GM21360 (cell line): ENCODE measurements at regions not wholly inside any gene's neighbourhood (a gene's known extent, or its start where the extent isn't known, plus 50 kb on each side); places are given as distances from the start of the nearest gene placed in this dataset.
"Not testable (repeated sequence)": the region's sequence is repeated elsewhere in the genome, so short reads cannot be mapped to it uniquely, and the experiment has no call there.

ENCODE experiments used
- ATAC-seq: cut with Tn5 transposase; IDR thresholded peaks from one replicate; pipeline ENCODE4 v1.9.1; 2021; ENCODE audit warnings: mild to moderate bottlenecking, moderate library complexity; ENCODE audit not compliant: unreplicated experiment

GRCh38 chr18:47729356-47729755, 201.1 kb downstream of the SMAD2 start:
- no peak for ATAC-seq

DNA sequence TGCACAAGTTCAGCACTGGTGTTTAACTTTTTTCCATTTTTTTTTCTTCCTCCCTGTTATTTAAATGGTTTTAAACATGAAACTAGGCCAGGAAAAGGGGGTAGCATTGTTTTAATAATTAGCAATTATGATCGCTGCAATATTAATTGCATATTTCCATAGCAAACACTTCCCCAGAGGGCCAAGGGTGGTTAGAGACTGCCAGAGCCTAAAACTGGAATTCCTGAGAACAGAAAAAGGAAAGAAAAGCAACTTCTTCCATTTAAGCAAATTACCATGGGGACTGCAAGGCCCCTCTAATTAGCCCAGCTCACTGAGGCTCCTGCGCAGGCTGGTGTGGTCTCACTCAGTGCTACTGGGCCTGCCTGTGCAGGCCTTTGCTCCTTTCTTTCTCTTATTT, 201.5 kb downstream of the SMAD2 start:
- ATAC-seq = no peak

DNA sequence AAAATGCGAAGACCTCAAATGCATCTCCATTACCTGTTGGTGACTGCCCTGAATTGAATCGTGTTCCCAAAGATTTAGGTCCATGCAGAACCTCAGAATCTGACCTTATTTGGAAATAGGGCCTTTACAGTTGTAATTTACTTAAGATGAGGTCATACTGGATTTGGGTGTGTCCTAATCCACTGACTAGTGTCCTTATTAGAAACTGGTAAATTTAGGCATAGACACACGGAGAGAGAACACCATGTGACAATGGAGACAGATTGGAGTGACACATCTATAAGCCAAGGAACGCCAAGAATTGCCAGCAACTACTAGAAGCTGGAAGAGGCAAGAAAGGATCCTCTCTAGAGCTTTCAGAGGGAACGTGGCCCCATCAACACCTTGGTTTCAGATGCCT, 203.1 kb downstream of the SMAD2 start:
- no peak for ATAC-seq

DNA sequence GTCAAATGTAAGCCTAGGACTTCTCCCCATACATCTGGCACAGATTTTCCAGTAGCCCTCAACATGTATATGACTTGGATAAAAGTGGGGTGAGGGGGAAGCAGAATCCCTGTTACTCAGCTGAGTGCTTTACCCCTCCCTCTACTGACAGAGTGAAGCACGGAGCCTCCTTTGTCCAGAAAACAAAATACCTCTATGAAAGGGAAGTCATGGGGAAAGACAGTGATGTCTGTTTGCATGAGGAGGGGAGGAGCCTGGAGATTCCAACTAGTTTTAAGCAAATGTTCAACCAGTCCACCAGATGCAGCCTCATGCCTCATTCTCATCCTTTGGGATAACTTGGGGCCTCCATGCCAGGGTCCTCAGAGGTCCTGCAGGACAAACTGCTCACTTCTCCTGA, 203.9 kb downstream of the SMAD2 start:
- ATAC-seq = no peak

- no peak for ATAC-seq
Observed at GRCh38 chr18:47725656-47726055, 204.8 kb downstream of the SMAD2 start.

DNA sequence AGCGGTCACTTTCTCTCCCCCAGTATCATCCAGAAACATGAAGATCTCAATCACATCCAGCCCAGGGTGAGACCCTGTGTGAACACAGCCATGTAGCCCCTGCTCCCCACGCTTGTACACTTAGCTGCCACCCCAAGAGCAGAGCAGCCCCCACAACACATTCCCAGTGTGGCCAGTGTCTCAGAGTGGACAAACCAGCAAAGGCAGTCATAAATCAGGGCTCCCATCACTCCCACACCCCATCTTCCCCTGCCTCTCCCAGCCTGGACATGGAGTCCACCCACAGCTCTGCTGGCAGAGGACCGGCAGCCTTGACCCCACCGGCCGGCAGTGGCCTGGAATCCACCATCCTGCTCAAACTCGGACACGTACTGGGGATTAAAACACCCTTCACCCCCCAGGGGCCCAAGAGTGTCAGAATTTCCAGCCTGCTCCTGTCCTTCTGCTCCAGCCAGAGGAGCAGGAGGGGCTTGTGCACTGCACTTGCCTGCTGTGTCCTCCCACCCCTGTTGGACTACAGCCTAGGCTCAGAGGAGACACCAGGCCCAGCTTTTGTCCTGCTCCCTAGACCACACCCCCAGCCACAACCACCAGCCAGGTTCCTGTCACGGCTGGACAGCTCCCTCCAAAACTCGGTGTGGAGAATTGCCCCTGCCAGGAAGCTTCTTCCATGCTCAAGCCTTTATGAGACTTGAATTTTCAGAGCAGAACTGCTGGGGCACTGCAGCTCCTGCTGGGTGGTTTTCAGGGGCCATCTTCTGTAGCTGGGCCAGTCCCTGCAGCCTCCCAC, 206.1 kb downstream of the SMAD2 start:
- no peak for ATAC-seq

GRCh38 chr18:47721876-47722275, 208.6 kb downstream of the SMAD2 start:
- ATAC-seq = no peak

GRCh38 chr18:47720741-47721140, 209.7 kb downstream of the SMAD2 start:
- ATAC-seq = no peak

GRCh38 chr18:47719096-47719780, 211.2 kb downstream of the SMAD2 start:
- ATAC-seq = no peak

GRCh38 chr18:47718646-47719045, 211.8 kb downstream of the SMAD2 start:
- no peak for ATAC-seq

DNA sequence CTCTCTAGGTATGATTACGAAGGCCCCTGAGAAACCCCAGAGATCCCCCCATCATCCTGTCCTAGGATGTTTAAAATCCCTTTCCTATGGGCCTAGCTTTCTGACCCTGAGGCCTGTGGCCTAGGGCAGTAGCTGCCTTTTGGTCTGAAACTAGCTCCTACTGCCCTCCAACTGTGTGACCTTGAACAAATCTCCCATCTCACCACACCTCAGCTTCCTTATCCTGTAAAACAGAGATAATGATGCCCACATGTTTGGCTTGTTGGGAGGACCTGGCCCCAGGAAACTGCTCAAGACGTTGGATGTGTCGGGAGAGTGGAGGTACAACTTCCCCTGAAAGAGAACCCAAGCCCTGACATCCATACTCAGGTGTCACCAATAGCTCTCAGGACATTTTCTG, 213.2 kb downstream of the SMAD2 start:
- no peak for ATAC-seq

DNA sequence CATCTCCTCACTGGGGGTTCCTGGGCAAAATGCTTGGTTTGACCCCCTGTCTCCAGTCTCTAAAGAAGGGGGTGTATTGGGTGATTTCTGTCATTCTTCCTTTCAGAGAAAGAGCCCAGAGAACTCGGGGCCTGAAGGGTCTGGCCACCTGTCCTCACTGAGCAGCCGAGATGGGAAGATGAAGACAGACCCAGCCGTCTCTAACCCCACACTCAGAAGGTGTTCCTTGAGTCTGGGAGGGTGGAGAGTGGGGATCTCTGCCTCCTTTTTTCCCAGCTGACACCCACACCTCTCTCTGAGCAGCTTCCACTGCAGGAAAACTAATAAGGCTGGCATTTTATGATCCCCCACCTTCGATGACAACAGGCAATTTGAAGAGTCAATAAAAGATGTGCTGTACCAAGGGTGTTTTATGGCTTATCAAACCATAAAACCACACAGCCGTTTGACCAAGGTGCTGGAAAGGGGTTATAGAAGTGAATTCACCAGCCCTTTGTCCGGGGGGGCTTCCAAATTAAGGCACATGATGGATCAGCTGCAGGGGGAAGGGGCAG, 213.8 kb downstream of the SMAD2 start:
- no peak for ATAC-seq

DNA sequence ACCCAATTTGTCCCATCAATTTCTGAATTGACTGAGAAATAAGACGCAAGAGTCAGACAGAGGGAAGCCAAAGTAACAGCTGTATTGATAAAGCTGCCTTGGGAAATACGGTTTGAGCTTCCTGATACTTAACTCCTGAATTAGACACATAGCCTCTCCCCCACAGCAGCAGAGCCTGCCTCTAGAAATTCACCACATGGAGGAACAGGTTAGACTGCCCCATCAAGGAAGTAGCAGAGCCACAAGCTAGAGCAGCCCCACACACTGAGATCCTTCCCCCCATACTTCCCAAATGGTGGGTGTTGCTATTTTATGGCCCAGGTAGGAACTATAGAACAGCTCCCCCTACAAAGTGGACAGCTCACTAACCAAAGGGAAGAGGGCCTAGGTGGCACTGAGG, 220.0 kb downstream of the SMAD2 start:
- ATAC-seq = no peak

DNA sequence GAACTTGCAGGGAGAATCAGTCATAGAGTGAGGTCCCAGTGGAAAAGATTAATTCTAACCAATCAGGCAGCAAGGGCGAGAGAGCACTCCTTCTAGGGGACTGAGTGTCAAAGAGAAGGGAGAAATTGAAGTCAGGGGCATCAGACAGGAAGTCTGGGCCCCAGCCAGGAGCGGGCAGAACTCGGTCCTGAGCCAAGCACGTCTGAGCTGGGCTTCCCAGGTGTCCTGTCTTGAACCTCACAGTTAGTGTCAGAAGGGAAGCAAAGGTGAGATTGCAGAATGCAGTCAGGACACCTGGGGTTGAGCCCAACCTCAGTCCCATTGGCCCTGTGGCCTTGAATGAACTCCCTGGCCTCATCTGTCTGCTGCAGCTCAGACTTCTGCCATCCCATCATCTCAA, 220.9 kb downstream of the SMAD2 start:
- ATAC-seq = no peak

DNA sequence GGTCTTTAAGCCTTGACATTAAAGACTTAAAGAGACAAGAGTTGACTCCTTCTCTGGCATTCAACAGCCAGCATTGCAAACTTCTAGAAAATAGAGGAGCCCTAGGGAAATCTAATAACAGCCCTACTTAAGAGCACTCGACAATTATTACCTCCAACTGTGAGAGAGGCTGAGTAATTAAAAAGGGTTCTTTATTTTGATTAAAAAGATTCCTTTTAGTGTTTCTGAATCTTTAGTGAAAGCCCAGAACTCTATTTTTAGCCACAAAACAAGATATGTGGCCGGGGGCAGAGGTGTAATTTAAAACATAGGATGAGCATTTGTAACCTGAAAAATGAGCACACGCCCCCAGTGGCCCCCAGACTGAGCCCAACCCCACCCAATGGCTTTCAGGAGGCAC, 222.3 kb downstream of the SMAD2 start:
- ATAC-seq = no peak

- ATAC-seq = no peak
Observed at GRCh38 chr18:47701134-47701533, 229.3 kb downstream of the SMAD2 start.

- ATAC-seq = no peak
Observed at GRCh38 chr18:47696870-47697269, 233.6 kb downstream of the SMAD2 start.

- ATAC-seq = no peak
Observed at GRCh38 chr18:47691611-47692010, 238.8 kb downstream of the SMAD2 start.

DNA sequence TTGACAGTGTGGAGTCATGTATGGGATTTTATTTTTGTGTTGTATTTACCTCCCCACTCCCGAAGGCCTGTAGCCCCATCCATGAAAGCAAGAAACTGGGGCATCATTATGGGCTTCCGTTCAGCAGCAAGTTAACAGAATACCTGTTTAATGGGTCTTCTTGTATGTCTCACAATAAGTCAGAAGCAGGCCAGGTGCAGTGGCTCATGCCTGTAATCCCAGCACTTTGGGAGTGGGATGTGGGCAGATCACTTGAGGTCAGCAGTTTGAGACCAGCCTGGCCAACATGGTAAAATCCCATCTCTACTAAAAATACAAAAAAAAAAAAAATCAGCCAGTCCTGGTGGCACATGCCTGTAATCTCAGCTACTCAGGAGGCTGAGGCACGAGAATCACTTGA, 239.7 kb downstream of the SMAD2 start:
- ATAC-seq = not testable (repeated sequence)

DNA sequence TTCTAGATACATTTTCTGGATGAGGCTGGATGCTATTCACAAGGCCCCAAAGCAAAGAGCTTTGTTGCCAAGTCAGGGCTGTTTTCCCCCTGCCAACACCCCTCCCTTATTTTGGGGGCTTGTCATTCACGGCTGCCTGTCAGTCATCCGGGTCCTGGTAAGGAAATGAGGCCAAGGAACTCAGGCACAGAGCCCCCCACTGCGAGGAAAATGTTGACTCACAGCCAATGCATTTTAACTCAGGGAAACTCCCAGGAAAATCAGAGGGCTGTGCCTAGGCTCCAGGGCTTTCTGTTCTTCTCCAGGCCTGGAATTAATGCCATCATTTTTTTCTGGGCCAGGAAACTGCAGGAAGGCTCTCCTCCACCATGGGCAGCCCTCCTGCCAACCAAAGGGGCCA, 241.1 kb downstream of the SMAD2 start:
- no peak for ATAC-seq

GRCh38 chr18:47686806-47687205, 243.7 kb downstream of the SMAD2 start:
- ATAC-seq = no peak

DNA sequence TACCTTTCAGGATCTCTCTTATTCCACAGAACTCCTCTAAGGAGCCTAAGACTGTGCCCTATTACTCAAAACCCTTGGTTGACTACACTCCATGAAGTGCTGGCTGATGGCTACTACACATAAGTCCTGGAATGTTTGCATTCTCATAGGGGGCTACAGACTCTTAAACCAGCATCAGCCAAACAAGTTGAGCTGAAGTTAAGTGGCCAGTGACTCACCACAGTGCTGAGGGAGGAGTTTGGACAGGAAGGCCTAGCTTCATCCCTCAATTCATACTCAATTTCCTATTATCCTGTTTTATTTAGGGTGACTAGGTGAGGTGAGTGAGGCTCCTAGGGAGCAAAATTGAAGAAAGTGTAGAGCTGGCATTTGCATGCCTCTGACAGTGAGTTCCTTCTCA, 246.7 kb downstream of the SMAD2 start:
- no peak for ATAC-seq
